Globus pallidus (tissue), 1 donor: ENCODE measurements at regions not wholly inside any gene's neighbourhood (a gene's known extent, or its start where the extent isn't known, plus 50 kb on each side); places are given as distances from the start of the nearest gene placed in this dataset.
A peak's percentile ranks its signal among the peaks of the same experiment; 100 is the strongest.

Experiments
- DNase-seq: peaks from one replicate; pipeline ENCODE4 v3.0.0-alpha.2; 2015; ENCODE audit warnings: low spot score

GRCh38 chr9:108150736-108151586 is 661.4 kb upstream of the KLF4 start:
- no peak for DNase-seq

GRCh38 chr9:108149326-108149725 is 659.8 kb upstream of the KLF4 start:
- DNase-seq: no peak

GRCh38 chr9:108142504-108143201 is 653.1 kb upstream of the KLF4 start:
- peak; percentile 82 for DNase-seq

GRCh38 chr9:108142142-108142503 is 652.6 kb upstream of the KLF4 start:
- DNase-seq: no peak

- no peak for DNase-seq
Measured at GRCh38 chr9:108139900-108140299, 650.3 kb upstream of the KLF4 start.

GRCh38 chr9:108138516-108138915 is 648.9 kb upstream of the KLF4 start:
- DNase-seq: no peak

GRCh38 chr9:108136656-108137055 is 647.1 kb upstream of the KLF4 start:
- DNase-seq: no peak

GRCh38 chr9:108134486-108135128 is 645.0 kb upstream of the KLF4 start:
- DNase-seq: no peak

GRCh38 chr9:108133680-108134079 is 644.1 kb upstream of the KLF4 start:
- DNase-seq: no peak

- DNase-seq: no peak
Measured at GRCh38 chr9:108133101-108133500, 643.5 kb upstream of the KLF4 start.

- no peak for DNase-seq
Measured at GRCh38 chr9:108130905-108131304, 641.3 kb upstream of the KLF4 start.

GRCh38 chr9:108125625-108126024 is 636.1 kb upstream of the KLF4 start:
- DNase-seq: no peak

GRCh38 chr9:108119530-108120113 is 630.1 kb upstream of the KLF4 start:
- DNase-seq: no peak

- no peak for DNase-seq
Measured at GRCh38 chr9:108117795-108118194, 628.2 kb upstream of the KLF4 start.

- DNase-seq: no peak
Measured at GRCh38 chr9:108117306-108117705, 627.7 kb upstream of the KLF4 start.

- DNase-seq: peak; percentile 2
Measured at GRCh38 chr9:108113596-108113995, 624.0 kb upstream of the KLF4 start.

GRCh38 chr9:108109927-108110690 is 620.5 kb upstream of the KLF4 start:
- DNase-seq: no peak

- no peak for DNase-seq
Measured at GRCh38 chr9:108108852-108109448, 619.4 kb upstream of the KLF4 start.

- no peak for DNase-seq
Measured at GRCh38 chr9:108108280-108108851, 618.8 kb upstream of the KLF4 start.

- DNase-seq: no peak
Measured at GRCh38 chr9:108105885-108106284, 616.3 kb upstream of the KLF4 start.

GRCh38 chr9:108104991-108105390 is 615.4 kb upstream of the KLF4 start:
- DNase-seq: no peak
